H1 (cell line): ENCODE measurements at regions not wholly inside any gene's neighbourhood (a gene's known extent, or its start where the extent isn't known, plus 50 kb on each side); places are given as distances from the start of the nearest gene placed in this dataset.

Experiments used
- CTCF ChIP-seq, 3 experiments: IDR thresholded peaks; 1 replicate in 2 of 3; 2 replicates in 1 of 3; pipeline versions ENCODE4 v1.5.1 to v1.6.1; 2011; ENCODE audit warnings: low read length in 3 of 3, mild to moderate bottlenecking in 3 of 3, inconsistent platforms in 2 of 3, low read depth in 1 of 3, moderate library complexity in 1 of 3; ENCODE audit not compliant: insufficient read depth in 1 of 3; ENCODE audit errors: control extremely low read depth in 1 of 3
- HDAC2 ChIP-seq, 2 experiments: fragments of 300-600 bp in 1 of 2; sonication (generic) in 1 of 2; IDR thresholded peaks; 2 replicates each; pipeline ENCODE4 v1.6.1; 2011 to 2012; ENCODE audit warnings: low read depth in 2 of 2, low read length in 2 of 2, mild to moderate bottlenecking in 2 of 2, moderate library complexity in 2 of 2, borderline replicate concordance in 1 of 2, inconsistent platforms in 1 of 2
- JUN ChIP-seq: IDR thresholded peaks from 2 replicates; pipeline ENCODE4 v1.6.1; 2011; ENCODE audit warnings: low read depth, mild to moderate bottlenecking, improper control_type of control experiment, low read length
- POLR2AphosphoS5 ChIP-seq: IDR thresholded peaks from 2 replicates; pipeline ENCODE4 v1.6.1; 2011; ENCODE audit warnings: low read depth, low read length
- RAD21 ChIP-seq, 2 experiments: IDR thresholded peaks in 1 of 2; conservative IDR thresholded peaks in 1 of 2; 2 replicates each; pipeline ENCODE4 v1.6.1; 2011; ENCODE audit warnings: low read depth in 2 of 2, low read length in 2 of 2, improper control_type of control experiment in 1 of 2, inconsistent platforms in 1 of 2, mild to moderate bottlenecking in 1 of 2, moderate library complexity in 1 of 2
- RNF2 ChIP-seq: fragments of 200-900, 300-1000 bp; sonication (generic); IDR thresholded peaks from 2 replicates; pipeline ENCODE4 v1.7.1; 2016; ENCODE audit warnings: borderline replicate concordance, low read depth, mild to moderate bottlenecking, antibody characterized with exemption, low read length; ENCODE audit not compliant: poor library complexity, severe bottlenecking; ENCODE audit errors: missing control alignments
- SAP30 ChIP-seq: fragments of 300-600 bp; sonication (generic); IDR thresholded peaks from 2 replicates; pipeline ENCODE4 v1.7.1; 2012; ENCODE audit warnings: low read length, moderate library complexity, mild to moderate bottlenecking, inconsistent platforms; ENCODE audit not compliant: insufficient read depth, insufficient replicate concordance
- TEAD4 ChIP-seq: IDR thresholded peaks from 2 replicates; pipeline ENCODE4 v1.6.1; 2012; ENCODE audit warnings: low read depth, low read length, inconsistent platforms, mixed read lengths

- TF ChIP-seq POLR2AphosphoS5 = no peak
- no peak for TF ChIP-seq CTCF (IDR thresholded peaks at IDR 0.05; ENCODE audit: control extremely low read depth in 1 of 3, insufficient read depth in 1 of 3, low read depth in 1 of 3, low read length in 3 of 3)
- no peak for TF ChIP-seq TEAD4
- no peak for TF ChIP-seq JUN
- no peak for TF ChIP-seq RNF2
- no peak for TF ChIP-seq HDAC2 (IDR thresholded peaks at IDR 0.05; ENCODE audit: borderline replicate concordance in 1 of 2, low read depth in 2 of 2, low read length in 2 of 2)
- no peak for TF ChIP-seq SAP30
- TF ChIP-seq RAD21 (IDR thresholded peaks at IDR 0.05 in 1 of 2, conservative IDR thresholded peaks at IDR 0.05 in 1 of 2; ENCODE audit: low read depth in 2 of 2, low read length in 2 of 2) = no peak
These were observed 675.0 kb downstream of the USP25 start for GRCh38 chr21:16404776-16405175.
